ENCODE measurements at regions not wholly inside any gene's neighbourhood (a gene's known extent, or its start where the extent isn't known, plus 50 kb on each side); places are given as distances from the start of the nearest gene placed in this dataset.

GRCh38 chr5:67694810-67695191 is 498.2 kb upstream of the CD180 start:
- no peak for DNase-seq (ENCODE audit: extremely low spot score, unreplicated experiment)
- Mint-ChIP-seq H3K4me1 (ENCODE audit: unreplicated experiment) (peaks cover 6% of the 10 kb centered on the region), H3K36me3 (ENCODE audit: unreplicated experiment) (no peaks in the 10 kb centered on the region), H3K27ac (ENCODE audit: unreplicated experiment) (no peak overlapping the region), H3K27me3 (ENCODE audit: unreplicated experiment) (peaks cover 15% of the 10 kb centered on the region), H3K9me3 (ENCODE audit: unreplicated experiment) (peaks cover 9% of the 10 kb centered on the region), H3K4me3 (ENCODE audit: unreplicated experiment) (no peak overlapping the region)
- TF ChIP-seq CTCF (IDR thresholded peaks at IDR 0.05): no peak

GRCh38 chr5:67693956-67694809 is 497.6 kb upstream of the CD180 start:
- no peak for TF ChIP-seq CTCF (IDR thresholded peaks at IDR 0.05)
- peaks cover 6% of the 10 kb centered on the region for H3K4me1 Mint-ChIP-seq (ENCODE audit: unreplicated experiment)
- no peak overlapping the region for H3K27ac Mint-ChIP-seq (ENCODE audit: unreplicated experiment)
- DNase-seq (ENCODE audit: extremely low spot score, unreplicated experiment): no peak
- peaks cover 15% of the 10 kb centered on the region for H3K27me3 Mint-ChIP-seq (ENCODE audit: unreplicated experiment)
- H3K4me3 Mint-ChIP-seq (ENCODE audit: unreplicated experiment): no peak overlapping the region
- peaks cover 4% of the 10 kb centered on the region for H3K9me3 Mint-ChIP-seq (ENCODE audit: unreplicated experiment)
- no peaks in the 10 kb centered on the region for H3K36me3 Mint-ChIP-seq (ENCODE audit: unreplicated experiment)

GRCh38 chr5:67686746-67687145 is 490.1 kb upstream of the CD180 start:
- no peak overlapping the region for H3K27ac Mint-ChIP-seq (ENCODE audit: unreplicated experiment)
- H3K27me3 Mint-ChIP-seq (ENCODE audit: unreplicated experiment): peaks cover 23% of the 10 kb centered on the region
- H3K9me3 Mint-ChIP-seq (ENCODE audit: unreplicated experiment): peaks cover 14% of the 10 kb centered on the region
- H3K4me3 Mint-ChIP-seq (ENCODE audit: unreplicated experiment): no peak overlapping the region
- no peak for DNase-seq (ENCODE audit: extremely low spot score, unreplicated experiment)
- TF ChIP-seq CTCF (IDR thresholded peaks at IDR 0.05): no peak
- no peaks in the 10 kb centered on the region for H3K36me3 Mint-ChIP-seq (ENCODE audit: unreplicated experiment)
- H3K4me1 Mint-ChIP-seq (ENCODE audit: unreplicated experiment): no peaks in the 10 kb centered on the region

- H3K4me3 Mint-ChIP-seq (ENCODE audit: unreplicated experiment): no peak overlapping the region
- peaks cover 12% of the 10 kb centered on the region for H3K9me3 Mint-ChIP-seq (ENCODE audit: unreplicated experiment)
- H3K27ac Mint-ChIP-seq (ENCODE audit: unreplicated experiment): no peak overlapping the region
- H3K4me1 Mint-ChIP-seq (ENCODE audit: unreplicated experiment): no peaks in the 10 kb centered on the region
- TF ChIP-seq CTCF (IDR thresholded peaks at IDR 0.05): no peak
- peaks cover 48% of the 10 kb centered on the region for H3K27me3 Mint-ChIP-seq (ENCODE audit: unreplicated experiment)
- no peak for DNase-seq (ENCODE audit: extremely low spot score, unreplicated experiment)
- H3K36me3 Mint-ChIP-seq (ENCODE audit: unreplicated experiment): no peaks in the 10 kb centered on the region
Measured at GRCh38 chr5:67681703-67682102, 485.1 kb upstream of the CD180 start.

- Mint-ChIP-seq H3K27me3 (ENCODE audit: unreplicated experiment) (peaks cover 48% of the 10 kb centered on the region), H3K4me3 (ENCODE audit: unreplicated experiment) (no peak overlapping the region), H3K27ac (ENCODE audit: unreplicated experiment) (no peak overlapping the region), H3K36me3 (ENCODE audit: unreplicated experiment) (no peaks in the 10 kb centered on the region), H3K4me1 (ENCODE audit: unreplicated experiment) (no peaks in the 10 kb centered on the region), H3K9me3 (ENCODE audit: unreplicated experiment) (peaks cover 12% of the 10 kb centered on the region)
- DNase-seq (ENCODE audit: extremely low spot score, unreplicated experiment): no peak
- no peak for TF ChIP-seq CTCF (IDR thresholded peaks at IDR 0.05)
Measured at GRCh38 chr5:67680099-67680498, 483.5 kb upstream of the CD180 start.

Data from osteocyte (in vitro differentiated cells).